ENCODE measurements at regions not wholly inside any gene's neighbourhood (a gene's known extent, or its start where the extent isn't known, plus 50 kb on each side); places are given as distances from the start of the nearest gene placed in this dataset.

- DNase-seq: no peak
Measured at GRCh38 chr22:49141761-49142160, 685.9 kb downstream of the BRD1 start.

- DNase-seq: no peak
Measured at GRCh38 chr22:49140911-49141665, 686.6 kb downstream of the BRD1 start.

GRCh38 chr22:49139492-49140151, 688.1 kb downstream of the BRD1 start:
- no peak for DNase-seq

GRCh38 chr22:49138250-49138790, 689.4 kb downstream of the BRD1 start:
- DNase-seq: no peak

GRCh38 chr22:49137206-49137840, 690.4 kb downstream of the BRD1 start:
- DNase-seq: no peak

GRCh38 chr22:49136816-49137180, 690.9 kb downstream of the BRD1 start:
- no peak for DNase-seq

- DNase-seq: no peak
Measured at GRCh38 chr22:49136041-49136815, 691.4 kb downstream of the BRD1 start.

- no peak for DNase-seq
Measured at GRCh38 chr22:49134076-49134475, 693.6 kb downstream of the BRD1 start.

GRCh38 chr22:49133541-49133940, 694.1 kb downstream of the BRD1 start:
- no peak for DNase-seq

GRCh38 chr22:49132009-49132408, 695.7 kb downstream of the BRD1 start:
- no peak for DNase-seq

- DNase-seq: no peak
Measured at GRCh38 chr22:49129736-49130135, 697.9 kb downstream of the BRD1 start.

- no peak for DNase-seq
Measured at GRCh38 chr22:49128874-49129273, 698.8 kb downstream of the BRD1 start.

GRCh38 chr22:49124608-49125007, 703.1 kb downstream of the BRD1 start:
- DNase-seq: no peak

- DNase-seq: no peak
Measured at GRCh38 chr22:49123621-49124192, 704.0 kb downstream of the BRD1 start.

GRCh38 chr22:49119551-49119952, 708.1 kb downstream of the BRD1 start:
- no peak for DNase-seq

GRCh38 chr22:49118065-49118464, 709.6 kb downstream of the BRD1 start:
- no peak for DNase-seq

- DNase-seq: no peak
Measured at GRCh38 chr22:49117486-49117885, 710.2 kb downstream of the BRD1 start.

- no peak for DNase-seq
Measured at GRCh38 chr22:49116486-49117120, 711.1 kb downstream of the BRD1 start.

GRCh38 chr22:49116021-49116420, 711.7 kb downstream of the BRD1 start:
- no peak for DNase-seq

- DNase-seq: no peak
Measured at GRCh38 chr22:49115197-49115596, 712.5 kb downstream of the BRD1 start.

GRCh38 chr22:49113758-49114157, 713.9 kb downstream of the BRD1 start:
- no peak for DNase-seq
